ENCODE measurements at regions not wholly inside any gene's neighbourhood (a gene's known extent, or its start where the extent isn't known, plus 50 kb on each side); places are given as distances from the start of the nearest gene placed in this dataset.

DNA sequence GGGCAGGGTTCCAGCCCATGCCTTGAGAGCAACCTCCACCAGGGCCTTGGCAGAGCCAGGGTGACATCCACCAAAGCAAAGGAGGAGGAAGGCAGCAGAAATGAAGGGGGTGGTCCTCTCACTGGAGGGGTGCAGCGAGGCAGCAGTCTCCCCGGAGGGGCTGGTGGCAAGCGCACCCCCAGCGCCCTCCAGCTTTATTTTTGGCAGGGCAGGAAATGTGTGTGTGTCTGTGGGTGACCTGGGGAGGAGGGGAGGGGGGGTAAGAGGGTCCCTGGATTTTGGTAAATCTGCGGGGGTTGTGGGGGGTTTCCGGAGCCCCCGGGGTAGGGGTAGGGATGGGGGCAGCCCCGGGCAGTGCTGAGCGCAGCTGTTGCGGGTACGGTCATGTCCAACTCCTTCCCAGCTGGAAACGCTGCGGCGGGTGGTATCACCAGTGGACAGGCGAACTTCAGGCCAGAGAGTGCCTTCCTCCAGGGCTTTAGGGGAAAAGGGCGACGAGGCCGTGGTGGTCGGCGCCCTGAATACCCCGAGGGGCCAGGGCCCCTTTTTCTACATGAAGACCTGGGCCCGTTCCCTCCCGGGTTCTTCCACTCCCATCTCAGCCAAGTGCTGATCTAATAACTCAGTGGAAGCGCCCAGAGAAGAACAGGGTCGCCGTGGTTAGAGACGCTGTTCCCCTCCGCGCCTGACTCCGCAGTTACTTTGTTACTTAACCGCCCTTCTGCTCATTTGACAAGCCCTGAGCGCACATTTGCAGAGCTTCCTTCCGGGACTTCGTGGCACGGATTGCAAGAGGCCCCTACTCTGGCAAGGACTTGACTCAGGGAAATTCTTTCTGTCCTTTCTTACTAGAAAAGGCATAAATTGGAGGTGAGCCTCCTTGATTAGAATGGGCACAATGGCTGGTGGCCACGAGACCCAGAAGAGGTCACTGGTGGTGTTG lies 55.2 kb downstream of the FOS start:
- no peak for DNase-seq

DNA sequence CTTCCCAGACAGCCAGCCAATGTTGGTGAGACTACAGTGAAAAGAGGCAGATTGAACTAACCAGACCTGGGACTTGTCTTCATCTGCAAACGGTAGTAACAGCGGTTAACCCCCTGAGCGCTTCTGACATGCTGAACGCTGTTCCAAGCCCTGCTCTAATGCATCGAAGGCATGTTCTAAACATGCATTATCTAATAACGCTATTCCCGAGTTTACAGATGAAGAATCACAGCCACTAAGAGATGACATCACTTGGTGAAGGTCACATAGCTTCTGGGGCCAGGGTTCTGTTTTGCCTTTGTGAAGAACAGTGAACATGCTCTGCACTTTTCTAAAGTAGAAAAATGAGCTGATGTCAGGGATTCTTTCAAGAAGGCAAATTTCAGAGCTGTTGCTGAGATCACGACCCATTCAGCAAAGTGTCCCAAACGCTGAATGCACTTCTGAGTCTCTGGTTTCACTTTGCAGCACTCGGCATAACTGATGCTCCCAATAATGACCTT lies 56.0 kb downstream of the FOS start:
- no peak for DNase-seq

GRCh38 chr14:75335571-75335970 lies 56.9 kb downstream of the FOS start:
- no peak for DNase-seq

GRCh38 chr14:75338398-75338797 lies 59.8 kb downstream of the FOS start:
- no peak for DNase-seq

DNA sequence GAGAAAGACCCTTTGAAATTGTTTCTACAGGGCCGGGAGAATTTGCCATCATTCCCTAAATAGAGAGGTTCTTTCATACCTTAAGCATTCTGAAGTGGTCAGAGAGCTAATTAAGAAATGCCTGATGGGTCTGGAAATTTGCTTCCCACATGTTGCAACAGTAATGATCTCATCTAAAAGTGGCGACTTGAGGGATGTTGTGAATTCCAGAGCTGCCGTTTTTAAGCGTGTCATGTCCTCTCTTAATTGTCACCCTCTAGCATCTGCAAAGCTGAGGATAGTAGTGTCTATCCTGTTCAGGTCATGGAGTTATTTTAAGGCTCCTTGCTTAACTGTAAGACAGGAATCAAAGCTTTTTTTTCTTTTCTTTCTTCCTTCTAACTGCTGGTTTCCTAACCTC lies 60.4 kb downstream of the FOS start:
- DNase-seq: peak; percentile 59

DNA sequence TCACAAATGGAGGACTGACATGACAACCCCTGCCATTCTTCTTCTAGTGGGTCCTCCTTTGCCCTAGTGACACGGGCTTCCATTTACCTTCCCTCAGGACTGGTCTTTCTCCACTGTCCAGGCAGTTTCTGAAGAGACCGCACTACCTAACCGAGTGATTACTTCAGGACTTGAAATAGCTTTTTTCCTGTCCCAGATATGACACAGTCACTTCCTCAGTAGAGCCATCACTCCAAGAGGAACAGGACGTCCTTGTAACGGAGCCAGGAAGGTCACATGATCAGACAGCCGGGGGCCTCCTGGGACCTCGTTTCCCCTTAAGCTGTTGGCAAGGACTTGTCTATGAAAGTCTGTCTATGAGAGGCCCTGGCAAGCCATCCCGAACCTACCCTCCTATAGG lies 62.3 kb downstream of the FOS start:
- peak; percentile 5 for DNase-seq

- no peak for DNase-seq
Observed at GRCh38 chr14:75341620-75342019, 63.0 kb downstream of the FOS start.

DNA sequence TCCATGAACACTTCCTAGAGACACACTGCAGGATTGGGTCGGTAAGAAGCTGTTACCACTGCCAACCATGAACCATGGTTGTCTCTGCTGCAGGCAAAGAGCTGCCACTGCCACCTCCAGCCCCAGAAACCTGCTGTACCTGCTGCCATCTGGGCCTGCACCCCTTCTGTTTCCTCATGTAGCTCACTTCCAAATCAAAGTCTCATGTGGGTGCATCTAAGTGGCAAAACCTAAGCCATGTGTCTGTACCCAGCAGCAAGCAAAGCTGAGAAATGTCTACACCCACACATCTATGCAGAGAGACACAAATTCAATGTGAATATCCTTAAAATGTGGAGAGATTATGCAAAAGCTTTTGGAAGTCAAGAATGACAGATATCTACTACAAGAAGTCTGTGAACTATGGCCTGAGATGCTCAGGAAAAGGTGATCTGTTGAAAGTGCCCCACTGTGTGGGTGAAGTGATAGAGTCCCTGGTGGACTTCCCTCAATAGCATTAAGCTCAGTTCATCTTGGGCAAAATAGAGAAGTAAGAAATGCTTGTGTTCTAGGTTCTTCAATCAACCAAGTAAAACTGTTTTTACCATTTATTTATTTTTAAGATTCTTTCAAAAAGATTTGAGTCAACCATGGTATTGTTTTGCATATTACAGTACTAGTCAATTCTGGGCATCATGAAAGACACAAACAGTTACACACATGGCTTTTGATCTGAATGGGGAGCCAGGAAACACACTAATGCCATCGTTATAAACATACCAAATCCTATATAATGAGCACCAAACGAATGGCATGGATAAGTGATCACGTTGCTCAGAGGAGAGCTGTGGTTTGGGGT lies 64.4 kb downstream of the FOS start:
- no peak for DNase-seq

- peak; percentile 62 for DNase-seq
Observed at GRCh38 chr14:75343911-75344310, 65.3 kb downstream of the FOS start.

GRCh38 chr14:75344411-75344810 lies 65.8 kb downstream of the FOS start:
- DNase-seq: no peak

DNA sequence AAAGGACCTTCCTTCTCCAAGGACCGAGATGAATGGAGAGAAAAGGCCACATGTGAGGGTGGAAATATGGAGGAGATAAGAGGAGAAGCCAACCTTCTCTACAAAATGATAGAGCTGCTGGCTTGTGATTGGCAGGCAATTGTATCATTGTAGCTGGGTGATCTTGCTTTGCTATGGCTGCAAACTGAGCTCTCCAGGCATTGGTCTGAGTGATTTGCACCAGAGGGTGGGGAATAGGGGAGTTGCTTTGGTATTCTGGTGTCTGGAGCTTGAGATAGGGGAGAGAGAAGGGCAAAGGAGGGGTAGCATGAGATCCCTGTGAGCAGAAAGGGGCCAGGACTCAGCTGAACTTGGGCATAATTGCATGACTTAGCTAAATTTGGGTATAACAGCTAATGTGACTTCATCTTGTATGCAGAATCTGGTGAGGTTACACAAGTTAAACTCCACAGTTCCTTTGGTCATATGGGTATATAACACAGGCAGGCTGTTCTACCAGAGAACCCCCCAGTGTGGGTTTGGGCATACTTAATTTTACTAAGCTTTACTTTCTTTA lies 72.0 kb downstream of the FOS start:
- DNase-seq: no peak

DNA sequence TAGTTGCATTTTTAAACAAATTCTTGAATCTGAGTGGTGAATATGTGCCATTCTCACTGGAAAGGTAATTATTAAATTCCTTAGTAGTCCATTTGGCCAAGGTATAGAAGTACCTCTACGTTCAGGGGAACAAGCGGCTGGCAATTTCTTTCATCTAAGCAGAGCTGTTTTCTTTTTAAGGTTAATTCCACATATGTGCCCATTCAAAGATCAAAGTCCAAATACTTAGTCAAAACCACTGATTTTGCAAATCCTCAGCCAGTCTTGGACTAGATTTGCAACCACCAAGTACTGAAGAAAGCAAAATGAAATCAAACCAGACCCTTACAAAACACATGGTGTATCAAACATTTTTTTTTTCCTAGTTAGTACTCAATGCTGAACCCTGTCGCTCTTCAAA lies 68.7 kb upstream of the JDP2 start:
- DNase-seq: no peak

DNA sequence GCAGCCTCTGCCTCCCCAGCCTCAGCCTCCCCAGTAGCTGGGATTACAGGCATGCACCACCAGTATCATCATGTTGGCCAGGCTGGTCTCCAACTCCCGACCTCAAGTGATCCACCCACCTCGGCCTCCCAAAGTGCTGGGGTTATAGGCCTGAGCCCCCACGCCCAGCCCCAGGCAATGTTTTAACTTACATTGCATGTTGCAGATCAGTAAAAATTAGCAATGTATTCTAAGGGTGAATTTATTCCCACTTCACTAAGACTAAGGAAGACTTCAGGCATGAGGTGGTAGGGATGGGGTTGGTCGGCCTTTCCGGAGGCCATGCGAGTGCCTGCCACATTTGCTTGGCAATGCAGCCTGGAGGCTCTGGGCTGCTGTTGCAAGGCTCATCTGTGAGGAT lies 66.8 kb upstream of the JDP2 start:
- no peak for DNase-seq

GRCh38 chr14:75361751-75362433 lies 65.9 kb upstream of the JDP2 start:
- no peak for DNase-seq

GRCh38 chr14:75363130-75363529 lies 64.7 kb upstream of the JDP2 start:
- DNase-seq: no peak

- no peak for DNase-seq
Observed at GRCh38 chr14:75363570-75364227, 64.1 kb upstream of the JDP2 start.

- no peak for DNase-seq
Observed at GRCh38 chr14:75365116-75365515, 62.7 kb upstream of the JDP2 start.

DNA sequence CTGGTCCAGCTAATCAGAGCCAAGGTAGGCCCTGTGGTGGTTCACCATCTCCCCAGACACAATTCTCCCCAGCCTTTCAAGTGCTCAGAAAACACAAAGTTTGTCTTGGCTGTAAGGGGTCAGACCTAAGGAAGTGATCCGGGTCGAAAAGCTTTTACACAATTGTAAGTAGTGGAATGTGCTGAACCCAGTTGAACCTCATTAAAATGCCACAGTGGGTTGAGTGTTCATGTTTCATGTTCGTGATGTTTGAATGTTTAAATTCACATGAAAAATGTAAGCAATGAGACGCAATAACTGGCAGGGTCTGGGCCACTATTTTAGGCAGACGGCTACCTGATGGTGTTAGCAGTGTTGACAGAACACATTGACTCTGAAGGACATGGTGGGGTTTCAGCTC lies 60.9 kb upstream of the JDP2 start:
- DNase-seq: no peak

- DNase-seq: no peak
Observed at GRCh38 chr14:75368333-75368732, 59.5 kb upstream of the JDP2 start.

DNA sequence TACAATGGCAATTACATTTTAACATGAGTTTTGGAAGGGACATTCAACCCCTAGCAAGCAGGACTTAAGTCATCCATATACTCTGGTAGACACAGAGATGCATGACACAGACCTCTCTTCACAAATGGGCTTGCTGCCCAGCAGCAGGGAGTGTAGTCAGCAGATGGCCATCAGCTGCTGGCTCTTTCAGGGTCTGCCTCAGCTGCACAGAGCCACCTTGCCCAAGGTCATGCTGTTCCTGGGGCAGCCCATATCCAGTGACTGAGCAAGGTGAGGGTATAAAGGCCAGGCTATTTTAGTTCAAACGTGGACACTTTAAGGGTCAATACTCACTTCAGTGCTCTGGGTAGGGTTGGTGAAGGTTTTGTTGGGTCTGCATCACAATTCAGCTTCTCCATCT lies 58.3 kb upstream of the JDP2 start:
- no peak for DNase-seq

- no peak for DNase-seq
Observed at GRCh38 chr14:75370416-75371205, 57.2 kb upstream of the JDP2 start.
